Neural progenitor cell (in vitro differentiated cells): ENCODE measurements at regions not wholly inside any gene's neighbourhood (a gene's known extent, or its start where the extent isn't known, plus 50 kb on each side); places are given as distances from the start of the nearest gene placed in this dataset.

Experiments used
- DNase-seq: peaks from one replicate; pipeline ENCODE4 v3.0.0-alpha.2; 2016; ENCODE audit warnings: low spot score
- H2AFZ ChIP-seq: fragments of 200-600 bp; sonication (generic); replicated peaks from 2 replicates; pipeline ENCODE4 v1.6.1; 2016; ENCODE audit warnings: antibody characterized with exemption
- H3F3A ChIP-seq: fragments of 200-600 bp; sonication (generic); 2 replicates; pipeline ENCODE4 v1.6.1; 2016; ENCODE audit warnings: antibody characterized with exemption, low read depth
- H3K27ac ChIP-seq: fragments of 200-600 bp; sonication (generic); 2 replicates; pipeline ENCODE4 v1.5.1; 2016; ENCODE audit warnings: mild to moderate bottlenecking
- H3K27me3 ChIP-seq: fragments of 200-600 bp; sonication (generic); 2 replicates; pipeline ENCODE4 v1.6.1; 2016; ENCODE audit warnings: mild to moderate bottlenecking, moderate library complexity
- H3K36me3 ChIP-seq: fragments of 200-600 bp; sonication (generic); 2 replicates; pipeline ENCODE4 v1.5.1; 2016
- H3K4me1 ChIP-seq: fragments of 200-600 bp; sonication (generic); 2 replicates; pipeline ENCODE4 v1.6.1; 2016; ENCODE audit warnings: mixed run types
- H3K4me2 ChIP-seq: fragments of 200-600 bp; sonication (generic); 2 replicates; pipeline ENCODE4 v1.6.1; 2016
- H3K4me3 ChIP-seq: fragments of 200-600 bp; sonication (generic); 2 replicates; pipeline ENCODE4 v1.5.1; 2016
- H3K79me2 ChIP-seq: fragments of 200-600 bp; sonication (generic); 2 replicates; pipeline ENCODE4 v1.6.1; 2016; ENCODE audit warnings: low read depth
- H3K9ac ChIP-seq: fragments of 200-600 bp; sonication (generic); 2 replicates; pipeline ENCODE4 v1.6.1; 2016
- H3K9me3 ChIP-seq: fragments of 200-600 bp; sonication (generic); 2 replicates; pipeline ENCODE4 v1.5.1; 2016; ENCODE audit warnings: low read depth
- H4K20me1 ChIP-seq: fragments of 200-600 bp; sonication (generic); 2 replicates; pipeline ENCODE4 v1.6.1; 2016; ENCODE audit warnings: low read depth
- H3K27ac Mint-ChIP-seq: 3 replicates; pipeline ENCODE4 v1.8.0; 2021; ENCODE audit warnings: mixed read lengths
- H3K27me3 Mint-ChIP-seq: 2 replicates; pipeline ENCODE4 v1.8.0; 2022; ENCODE audit warnings: low read depth, mild to moderate bottlenecking, inconsistent platforms, moderate library complexity, mixed read lengths; ENCODE audit not compliant: insufficient read depth
- H3K36me3 Mint-ChIP-seq: 3 replicates; pipeline ENCODE4 v1.8.0; 2021; ENCODE audit warnings: mixed read lengths
- H3K4me1 Mint-ChIP-seq: 3 replicates; pipeline ENCODE4 v1.8.0; 2021; ENCODE audit warnings: mixed read lengths
- H3K4me3 Mint-ChIP-seq: 3 replicates; pipeline ENCODE4 v1.8.0; 2021; ENCODE audit warnings: mild to moderate bottlenecking, moderate library complexity, mixed read lengths
- H3K9me3 Mint-ChIP-seq: 3 replicates; pipeline ENCODE4 v1.8.0; 2020; ENCODE audit warnings: mixed read lengths
- CTCF ChIP-seq: fragments of 200-600 bp; sonication (generic); IDR thresholded peaks from 2 replicates; pipeline ENCODE4 v1.5.1; 2017; ENCODE audit warnings: antibody characterized with exemption, mild to moderate bottlenecking
- EZH2 ChIP-seq: fragments of 200-600 bp; sonication (generic); IDR thresholded peaks from 2 replicates; pipeline ENCODE4 v1.6.1; 2017; ENCODE audit warnings: antibody characterized with exemption, mild to moderate bottlenecking, moderate library complexity
- EZH2phosphoT487 ChIP-seq: fragments of 200-600 bp; sonication (generic); IDR thresholded peaks from 2 replicates; pipeline ENCODE4 v1.6.1; 2017; ENCODE audit warnings: antibody characterized with exemption

- H3K27ac Mint-ChIP-seq = no peak overlapping the region
- Histone ChIP-seq H3K79me2 (no peaks in the 10 kb centered on the region), H2AFZ (no peak overlapping the region), H3K4me3 (no peak overlapping the region), H3K4me1 (no peaks in the 10 kb centered on the region), H3K36me3 (no peaks in the 10 kb centered on the region), H3K9ac (no peak overlapping the region), H3F3A (no peaks in the 10 kb centered on the region), H3K27me3 (no peaks in the 10 kb centered on the region), H3K9me3 (no peaks in the 10 kb centered on the region), H4K20me1 (no peaks in the 10 kb centered on the region), H3K27ac (no peak overlapping the region), H3K4me2 (no peak overlapping the region)
- peaks cover 4% of the 10 kb centered on the region for H3K27me3 Mint-ChIP-seq
- TF ChIP-seq EZH2 (no peak), EZH2phosphoT487 (no peak), CTCF (no peak)
- H3K4me1 Mint-ChIP-seq = no peaks in the 10 kb centered on the region
- no peaks in the 10 kb centered on the region for H3K36me3 Mint-ChIP-seq
- DNase-seq = no peak
- peaks cover 3% of the 10 kb centered on the region for H3K9me3 Mint-ChIP-seq
- H3K4me3 Mint-ChIP-seq = no peak overlapping the region
Observed at GRCh38 chr6:120924214-120924613, 410.1 kb downstream of the TBC1D32 start.

- H3K4me2 ChIP-seq = no peak overlapping the region
- Mint-ChIP-seq H3K36me3 (no peaks in the 10 kb centered on the region), H3K4me1 (no peaks in the 10 kb centered on the region), H3K9me3 (no peaks in the 10 kb centered on the region), H3K27me3 (peaks cover 2% of the 10 kb centered on the region), H3K27ac (no peak overlapping the region), H3K4me3 (no peak overlapping the region)
- H3K4me3 ChIP-seq = no peak overlapping the region
- no peak overlapping the region for H3K9ac ChIP-seq
- no peaks in the 10 kb centered on the region for H3K4me1 ChIP-seq
- no peaks in the 10 kb centered on the region for H3K79me2 ChIP-seq
- H3K9me3 ChIP-seq = no peaks in the 10 kb centered on the region
- TF ChIP-seq EZH2phosphoT487 (no peak), CTCF (no peak), EZH2 (no peak)
- no peaks in the 10 kb centered on the region for H3K36me3 ChIP-seq
- H2AFZ ChIP-seq = no peak overlapping the region
- no peak for DNase-seq
- H3K27ac ChIP-seq = no peak overlapping the region
- H4K20me1 ChIP-seq = no peaks in the 10 kb centered on the region
- H3K27me3 ChIP-seq = no peaks in the 10 kb centered on the region
- H3F3A ChIP-seq = no peaks in the 10 kb centered on the region
Observed at GRCh38 chr6:120918137-120918536, 416.1 kb downstream of the TBC1D32 start.

GRCh38 chr6:120916844-120917243, 417.4 kb downstream of the TBC1D32 start:
- no peak for DNase-seq
- Mint-ChIP-seq H3K4me1 (no peaks in the 10 kb centered on the region), H3K36me3 (no peaks in the 10 kb centered on the region), H3K9me3 (no peaks in the 10 kb centered on the region), H3K27ac (no peak overlapping the region), H3K27me3 (no peaks in the 10 kb centered on the region), H3K4me3 (no peak overlapping the region)
- Histone ChIP-seq H3K4me3 (no peak overlapping the region), H3K27me3 (no peaks in the 10 kb centered on the region), H3K27ac (no peak overlapping the region), H3K9me3 (no peaks in the 10 kb centered on the region), H4K20me1 (no peaks in the 10 kb centered on the region), H3K4me2 (no peak overlapping the region), H3K9ac (no peak overlapping the region), H3K36me3 (no peaks in the 10 kb centered on the region), H3F3A (no peaks in the 10 kb centered on the region), H3K4me1 (no peaks in the 10 kb centered on the region), H3K79me2 (no peaks in the 10 kb centered on the region), H2AFZ (peak overlapping the region; percentile 52)
- TF ChIP-seq EZH2phosphoT487 (no peak), CTCF (no peak), EZH2 (no peak)

GRCh38 chr6:120913486-120913885, 420.8 kb downstream of the TBC1D32 start:
- Mint-ChIP-seq H3K4me3 (no peak overlapping the region), H3K27ac (no peak overlapping the region), H3K27me3 (no peaks in the 10 kb centered on the region), H3K9me3 (no peaks in the 10 kb centered on the region), H3K4me1 (no peaks in the 10 kb centered on the region), H3K36me3 (no peaks in the 10 kb centered on the region)
- no peaks in the 10 kb centered on the region for H3K79me2 ChIP-seq
- no peaks in the 10 kb centered on the region for H4K20me1 ChIP-seq
- no peaks in the 10 kb centered on the region for H3K36me3 ChIP-seq
- no peaks in the 10 kb centered on the region for H3K27me3 ChIP-seq
- no peaks in the 10 kb centered on the region for H3K4me1 ChIP-seq
- no peaks in the 10 kb centered on the region for H3K9me3 ChIP-seq
- TF ChIP-seq EZH2phosphoT487 = no peak
- no peak for TF ChIP-seq CTCF
- TF ChIP-seq EZH2 = no peak
- no peak overlapping the region for H3K4me3 ChIP-seq
- DNase-seq = no peak
- no peak overlapping the region for H3K4me2 ChIP-seq
- no peak overlapping the region for H3K27ac ChIP-seq
- H2AFZ ChIP-seq = no peak overlapping the region
- H3K9ac ChIP-seq = no peak overlapping the region
- no peaks in the 10 kb centered on the region for H3F3A ChIP-seq
